CD4-positive, alpha-beta T cell treated with Interleukin-21 for 1 hour (primary cell): ENCODE measurements at regions not wholly inside any gene's neighbourhood (a gene's known extent, or its start where the extent isn't known, plus 50 kb on each side); places are given as distances from the start of the nearest gene placed in this dataset.
"Not testable (repeated sequence)": the region's sequence is repeated elsewhere in the genome, so short reads cannot be mapped to it uniquely, and the experiment has no call there.

Experiments used
- DNase-seq: peaks from one replicate; pipeline ENCODE4 v3.0.0-alpha.2; 2020

GRCh38 chr3:118671192-118671591 is 363.5 kb downstream of the IGSF11 start:
- no peak for DNase-seq

DNA sequence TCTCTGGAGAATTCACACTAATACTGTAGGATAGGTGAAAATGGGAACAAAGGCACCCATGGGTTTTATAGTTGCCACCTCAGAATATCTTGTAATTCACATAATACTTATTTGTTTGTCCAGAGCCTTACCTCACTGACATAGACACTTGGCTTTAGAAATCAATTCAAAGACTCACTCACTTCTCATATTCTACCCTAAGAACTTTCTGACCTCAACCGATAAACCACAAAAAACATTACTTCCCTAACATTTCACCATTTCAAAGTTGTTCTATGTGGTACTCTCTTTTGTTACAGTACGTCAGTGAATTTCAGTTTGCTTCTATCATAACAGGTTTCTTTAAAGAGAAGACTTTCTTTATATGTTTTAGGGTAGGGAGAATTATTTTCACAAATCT is 359.3 kb downstream of the IGSF11 start:
- DNase-seq = no peak

DNA sequence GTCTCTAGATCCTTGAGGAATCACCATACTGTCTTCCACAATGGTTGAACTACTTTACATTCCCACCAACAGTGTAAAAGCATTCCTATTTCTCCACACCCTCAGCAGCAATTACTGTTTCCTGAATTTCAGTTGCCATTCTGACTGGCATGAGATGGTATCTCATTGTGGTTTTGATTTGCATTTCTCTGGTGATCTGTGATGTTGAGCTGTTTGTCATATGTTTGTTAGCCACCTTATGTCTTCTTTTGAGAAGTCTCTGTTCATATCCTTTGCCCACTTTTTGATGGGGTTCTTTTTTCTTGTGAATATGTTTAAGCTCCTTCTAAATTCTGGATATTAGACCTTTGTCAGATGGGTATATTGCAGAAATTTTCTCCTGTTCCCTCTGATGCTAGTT is 356.0 kb downstream of the IGSF11 start:
- DNase-seq = not testable (repeated sequence)

GRCh38 chr3:118682921-118683320 is 351.7 kb downstream of the IGSF11 start:
- no peak for DNase-seq

GRCh38 chr3:118683636-118684035 is 351.0 kb downstream of the IGSF11 start:
- no peak for DNase-seq

DNA sequence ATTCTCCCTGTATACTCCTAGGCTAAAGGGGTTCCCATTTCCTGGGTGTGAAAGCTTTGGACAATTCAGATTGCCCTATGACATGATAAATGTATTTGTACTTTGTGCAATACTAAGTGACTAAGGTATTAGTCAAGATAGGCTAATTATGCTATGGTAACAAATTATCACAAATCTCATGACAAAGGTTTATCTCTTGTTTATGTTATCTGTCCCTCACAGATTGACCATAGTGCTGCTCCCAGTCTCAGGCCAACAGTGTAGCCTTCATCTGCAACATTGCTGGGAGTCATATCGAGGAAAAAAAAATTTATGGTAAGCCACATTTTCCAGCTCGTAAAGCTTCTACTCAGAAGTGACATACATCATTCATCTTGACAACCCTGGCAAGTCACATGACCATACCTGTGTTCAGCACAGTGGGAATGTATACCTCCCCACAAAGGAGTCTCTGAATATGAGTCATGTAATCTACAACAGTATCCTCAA is 346.2 kb downstream of the IGSF11 start:
- DNase-seq = no peak

DNA sequence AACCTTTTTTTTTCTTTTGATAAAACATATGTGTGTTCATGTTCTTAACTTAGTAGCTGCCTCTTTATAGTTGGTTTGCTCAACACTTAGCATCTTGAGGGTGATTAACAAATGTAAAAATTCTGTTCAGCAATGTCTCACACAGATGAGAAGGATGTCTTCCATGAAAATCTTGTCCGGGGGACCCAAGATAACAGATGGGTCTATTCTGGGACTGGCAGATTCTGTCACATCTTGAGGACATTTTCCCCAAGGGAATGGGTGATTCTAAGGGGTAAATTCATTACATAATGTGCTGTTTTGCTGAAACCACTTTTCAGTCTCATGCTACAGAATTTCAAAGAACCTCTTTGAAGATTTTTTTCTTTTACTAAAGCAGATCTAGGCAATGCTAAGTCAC is 342.2 kb downstream of the IGSF11 start:
- no peak for DNase-seq

GRCh38 chr3:118705487-118706219 is 329.0 kb downstream of the IGSF11 start:
- no peak for DNase-seq

- no peak for DNase-seq
Measured at GRCh38 chr3:118707991-118708390, 326.7 kb downstream of the IGSF11 start.

- DNase-seq = no peak
Measured at GRCh38 chr3:118710532-118710931, 324.1 kb downstream of the IGSF11 start.

DNA sequence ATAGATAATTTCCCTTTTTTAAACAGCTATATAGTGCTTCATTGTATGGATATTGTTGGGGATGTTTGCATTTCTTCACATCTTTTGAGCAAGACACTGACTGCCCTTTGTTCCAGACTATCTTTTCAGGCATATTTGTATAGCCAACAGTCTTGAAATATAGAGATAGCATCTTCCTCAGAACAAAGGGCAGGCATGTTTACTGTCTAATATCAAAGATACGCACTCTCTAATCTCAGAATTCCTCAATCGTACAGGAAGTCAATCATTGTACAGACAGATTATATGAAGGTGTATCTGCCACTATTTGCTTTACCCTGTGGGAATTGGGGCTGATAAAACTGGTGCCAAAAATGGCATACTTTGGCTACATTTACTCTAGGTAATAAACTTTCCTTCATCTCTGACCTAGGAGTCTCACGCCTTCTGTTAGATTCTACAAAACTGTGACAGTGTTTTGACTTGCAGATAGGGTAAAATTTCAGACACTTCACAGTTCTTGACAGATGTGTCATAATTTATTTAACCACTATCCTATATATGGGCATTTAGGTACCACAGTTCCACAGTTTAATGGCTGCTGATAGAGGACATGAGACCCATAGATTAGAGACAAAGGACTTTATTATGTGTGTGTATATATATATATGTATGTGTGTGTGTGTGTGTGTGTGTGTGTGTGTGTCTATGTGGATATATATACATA is 321.0 kb downstream of the IGSF11 start:
- no peak for DNase-seq

DNA sequence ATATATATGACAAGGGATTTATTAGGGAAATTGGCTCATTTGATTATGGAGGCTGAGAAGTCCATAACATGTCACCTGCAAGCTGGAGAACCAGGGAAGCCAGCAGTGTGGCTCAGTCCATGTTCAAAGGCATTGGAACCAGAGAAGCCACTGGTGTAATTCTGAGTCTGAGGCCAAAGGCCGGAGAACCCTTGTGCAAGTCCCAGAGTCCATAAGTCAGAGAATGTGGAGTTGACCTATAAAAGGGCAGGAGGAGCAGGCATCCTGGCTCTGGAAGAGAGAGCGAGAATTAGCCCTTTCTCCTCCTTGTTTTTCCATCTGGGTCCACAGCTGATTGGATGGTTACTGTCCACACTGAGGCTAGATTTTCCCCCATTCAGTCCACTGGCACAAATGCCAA is 319.8 kb downstream of the IGSF11 start:
- DNase-seq = no peak

GRCh38 chr3:118729546-118729945 is 305.1 kb downstream of the IGSF11 start:
- DNase-seq = no peak

- no peak for DNase-seq
Measured at GRCh38 chr3:118734664-118735063, 300.0 kb downstream of the IGSF11 start.

DNA sequence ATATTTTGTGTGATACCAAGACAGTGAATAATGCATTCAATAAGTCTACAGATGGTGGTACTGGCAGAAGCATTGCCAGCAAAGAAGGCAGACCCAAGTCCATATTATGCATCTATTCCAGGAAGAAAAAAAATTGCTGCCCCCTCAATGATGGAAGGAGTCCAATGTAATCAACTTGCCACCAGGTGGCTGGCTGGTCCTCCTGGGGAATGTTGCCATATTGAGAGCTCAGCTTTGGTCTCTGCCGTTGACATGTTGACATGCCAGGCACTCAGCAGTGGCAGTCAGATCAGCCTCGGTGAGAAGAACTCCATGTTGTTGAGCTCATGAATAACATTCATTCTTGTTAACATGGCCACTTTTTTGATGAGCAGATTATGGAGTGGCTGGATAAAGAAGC is 298.5 kb downstream of the IGSF11 start:
- DNase-seq = no peak

GRCh38 chr3:118740722-118741290 is 293.8 kb downstream of the IGSF11 start:
- DNase-seq = no peak

- DNase-seq = no peak
Measured at GRCh38 chr3:118742760-118743159, 291.9 kb downstream of the IGSF11 start.

- no peak for DNase-seq
Measured at GRCh38 chr3:118744186-118744585, 290.5 kb downstream of the IGSF11 start.

DNA sequence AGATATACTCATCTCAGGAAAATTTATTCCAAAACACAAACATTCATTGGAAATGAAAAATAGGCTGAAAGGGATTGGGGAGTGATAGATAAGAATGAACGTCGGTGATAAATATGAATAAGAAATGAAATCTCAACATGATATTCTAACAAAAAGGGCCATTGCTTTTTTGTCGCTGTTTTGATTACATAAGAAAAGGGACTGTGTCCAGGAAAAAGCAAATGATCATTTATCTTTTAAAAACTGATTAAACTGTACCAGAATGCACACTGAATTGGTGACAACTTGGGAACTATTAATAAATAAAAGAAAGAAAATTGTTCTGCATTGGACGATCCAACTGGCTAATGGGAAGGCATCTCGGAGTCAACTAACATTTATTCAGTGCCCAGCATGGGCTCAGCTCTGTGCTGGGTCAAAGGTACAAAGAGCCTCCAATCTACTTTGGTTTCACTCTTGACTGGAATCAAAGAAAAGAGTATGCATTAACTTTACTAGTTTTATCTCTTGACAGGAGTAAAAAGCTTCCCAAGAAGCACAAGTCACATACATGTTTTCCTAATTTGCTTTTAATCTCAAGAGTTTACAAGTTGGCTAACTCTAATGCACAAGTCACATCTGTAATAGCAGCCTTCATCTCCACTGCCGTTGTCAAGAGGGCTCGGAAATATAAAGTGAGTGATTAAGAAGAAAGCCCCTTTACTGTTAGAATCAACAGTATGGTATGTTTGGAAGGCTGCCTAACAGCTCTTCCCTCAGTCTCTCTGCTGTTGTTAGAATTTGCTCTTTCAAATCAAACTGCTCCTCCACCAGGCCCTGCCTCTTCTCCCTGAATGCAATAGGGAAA is 280.0 kb downstream of the IGSF11 start:
- DNase-seq = no peak

- DNase-seq = no peak
Measured at GRCh38 chr3:118755253-118755801, 279.3 kb downstream of the IGSF11 start.

- DNase-seq = no peak
Measured at GRCh38 chr3:118760585-118761290, 273.9 kb downstream of the IGSF11 start.

DNA sequence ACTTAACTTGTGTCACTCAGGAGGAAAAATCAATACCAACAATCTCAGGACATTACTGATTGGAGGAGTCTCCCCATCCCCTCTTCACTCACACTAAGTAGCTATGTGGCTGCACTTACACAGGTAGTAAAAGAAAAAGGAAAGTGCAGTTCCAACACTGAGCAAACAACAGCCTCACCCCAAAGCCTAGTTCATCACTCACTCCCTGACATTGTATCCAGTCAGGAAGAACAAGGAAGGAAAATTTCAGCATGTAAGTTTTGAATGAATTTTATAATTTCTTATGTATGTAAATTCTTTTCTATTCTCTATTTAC is 273.4 kb downstream of the IGSF11 start:
- no peak for DNase-seq
